MM.1S (cell line): ENCODE measurements at regions not wholly inside any gene's neighbourhood (a gene's known extent, or its start where the extent isn't known, plus 50 kb on each side); places are given as distances from the start of the nearest gene placed in this dataset.

ENCODE experiments used
- EZH2 ChIP-seq: fragments of 300-600 bp; sonication (generic); optimal IDR thresholded peaks from 2 replicates; pipeline ENCODE3; 2017; ENCODE audit warnings: low read depth, mild to moderate bottlenecking, antibody characterized with exemption, low read length, mixed read lengths
- EZH2phosphoT487 ChIP-seq: fragments of 300-600 bp; sonication (generic); IDR thresholded peaks from 2 replicates; pipeline ENCODE4 v1.6.1; 2018; ENCODE audit warnings: antibody characterized with exemption, low read length
- TF ChIP-seq, protein P1 (sequence below): fragments of 300-600 bp; sonication (generic); IDR thresholded peaks from 2 replicates; pipeline ENCODE4 v1.5.1; 2016; ENCODE audit warnings: antibody characterized with exemption, low read length, mixed read lengths

- TF ChIP-seq, protein P1, sequence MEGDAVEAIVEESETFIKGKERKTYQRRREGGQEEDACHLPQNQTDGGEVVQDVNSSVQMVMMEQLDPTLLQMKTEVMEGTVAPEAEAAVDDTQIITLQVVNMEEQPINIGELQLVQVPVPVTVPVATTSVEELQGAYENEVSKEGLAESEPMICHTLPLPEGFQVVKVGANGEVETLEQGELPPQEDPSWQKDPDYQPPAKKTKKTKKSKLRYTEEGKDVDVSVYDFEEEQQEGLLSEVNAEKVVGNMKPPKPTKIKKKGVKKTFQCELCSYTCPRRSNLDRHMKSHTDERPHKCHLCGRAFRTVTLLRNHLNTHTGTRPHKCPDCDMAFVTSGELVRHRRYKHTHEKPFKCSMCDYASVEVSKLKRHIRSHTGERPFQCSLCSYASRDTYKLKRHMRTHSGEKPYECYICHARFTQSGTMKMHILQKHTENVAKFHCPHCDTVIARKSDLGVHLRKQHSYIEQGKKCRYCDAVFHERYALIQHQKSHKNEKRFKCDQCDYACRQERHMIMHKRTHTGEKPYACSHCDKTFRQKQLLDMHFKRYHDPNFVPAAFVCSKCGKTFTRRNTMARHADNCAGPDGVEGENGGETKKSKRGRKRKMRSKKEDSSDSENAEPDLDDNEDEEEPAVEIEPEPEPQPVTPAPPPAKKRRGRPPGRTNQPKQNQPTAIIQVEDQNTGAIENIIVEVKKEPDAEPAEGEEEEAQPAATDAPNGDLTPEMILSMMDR: no peak
- TF ChIP-seq EZH2: no peak
- no peak for TF ChIP-seq EZH2phosphoT487
Observed at GRCh38 chr7:41010418-41010817, 692.5 kb downstream of the INHBA start.
